IMR-90 (cell line): ENCODE measurements at regions not wholly inside any gene's neighbourhood (a gene's known extent, or its start where the extent isn't known, plus 50 kb on each side); places are given as distances from the start of the nearest gene placed in this dataset.

Source experiments
- POLR2A ChIP-seq: IDR thresholded peaks from 2 replicates; pipeline ENCODE4 v1.6.1; 2012; ENCODE audit warnings: mild to moderate bottlenecking, low read depth, low read length
- RFX5 ChIP-seq: IDR thresholded peaks from 2 replicates; pipeline ENCODE4 v1.8.0; 2012; ENCODE audit warnings: low read depth, mild to moderate bottlenecking, low read length, moderate library complexity

DNA sequence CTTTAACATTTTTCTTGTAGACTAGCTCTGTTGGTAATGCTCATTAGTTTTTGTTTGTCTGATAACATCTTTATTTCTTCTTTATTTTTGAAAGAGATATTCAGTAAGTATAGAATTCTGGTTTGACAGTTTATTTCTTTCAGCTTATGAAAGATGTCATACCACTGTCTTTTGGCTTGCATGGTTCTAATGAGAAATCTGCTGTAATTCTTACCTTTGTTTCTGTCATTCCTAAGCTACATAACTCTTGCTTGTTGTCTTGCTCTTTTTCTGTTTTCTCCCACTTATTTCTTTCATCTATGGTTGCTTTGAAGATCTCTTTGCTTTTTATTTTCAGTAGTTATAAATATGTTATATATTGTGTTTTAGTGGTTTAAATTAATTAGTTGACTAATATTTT is 87.2 kb upstream of the PEX5L start:
- TF ChIP-seq POLR2A (no peak), RFX5 (no peak)
